Pancreas (tissue), 10 donors: ENCODE measurements at regions not wholly inside any gene's neighbourhood (a gene's known extent, or its start where the extent isn't known, plus 50 kb on each side); places are given as distances from the start of the nearest gene placed in this dataset.
"Not testable (repeated sequence)": the region's sequence is repeated elsewhere in the genome, so short reads cannot be mapped to it uniquely, and the experiment has no call there.

Experiments used
- ATAC-seq, 4 donors: fragments of 200-7000 bp; cut with Tn5 transposase; one replicate each; pipeline versions ENCODE4 v1.8.0 to v1.9.1; 2020; ENCODE audit warnings: mild to moderate bottlenecking in 4 of 4, moderate library complexity in 4 of 4
- DNase-seq, 6 donors: peaks; one replicate each; pipeline ENCODE4 v3.0.0-alpha.2; 2020
- FAIRE-seq: peaks from 2 replicates; lab custom pipeline; 2012; peaks lifted over from hg19 to GRCh38; lab: Jason Lieb, UNC
- H3K27ac ChIP-seq, 4 donors: fragments of 200-600 bp; sonication (generic); 1 replicate in 3 of 4; 2 replicates in 1 of 4; pipeline versions ENCODE4 v1.5.0 to v1.8.0; 2020
- H3K27me3 ChIP-seq, 4 donors: fragments of 200-600 bp; one replicate each; pipeline ENCODE4 v1.8.0; 2021
- H3K36me3 ChIP-seq, 3 donors: fragments of 200-600 bp; sonication (generic) in 1 of 3; one replicate each; pipeline versions ENCODE4 v1.5.0 to v1.8.0; 2020 to 2021
- H3K4me1 ChIP-seq, 3 donors: fragments of 200-600 bp; one replicate each; pipeline ENCODE4 v1.8.0; 2021
- H3K4me3 ChIP-seq, 4 donors: fragments of 200-600 bp; sonication (generic) in 2 of 4; one replicate each; pipeline versions ENCODE4 v1.5.0 to v1.8.0; 2020 to 2021
- H3K9me3 ChIP-seq, 4 donors: fragments of 200-600 bp; one replicate each; pipeline ENCODE4 v1.8.0; 2021
- CTCF ChIP-seq, 4 donors: fragments of 200-600 bp; sonication (generic) in 3 of 4; IDR thresholded peaks; one replicate each; pipeline versions ENCODE4 v1.5.0 to v1.8.0; 2021; ENCODE audit warnings: antibody characterized with exemption in 4 of 4
- WGBS, 2 donors: extraction: QIAGEN DNeasy Blood & Tissue Kit; methylation state at CpG; one replicate each; pipeline ENCODE4 v1.1.7; 2013; 5-methylcytosine and 5-hydroxymethylcytosine counted together
- intact Hi-C, 3 donors: fragments of 100-400 bp; cut with DNase I; formaldehyde crosslinking; loops; one replicate each; pipeline versions ENCODE4 v1.11.1 to v1.14.2; 2022
- donor health status: healthy with polysubstance abuse.
- donor health status: DM: no; HTN: no; CAD: no; lungs with moderate emphysema.
- donor health status: DM: no; HTN: no; CAD: no.
- donor health status: control.
- donor health status: control.
- donor health status: Bipolar disorder and iron deficiency.
- donor health status: DM: yes; HTN: yes; CAD: no.
- donor health status: DM: no; HTN: no; CAD: no.
- donor health status: DM: no; HTN: no; CAD: no.
- donor health status: DM: yes; HTN: yes; CAD: no.

GRCh38 chr1:59212706-59213105 is 84.2 kb upstream of the FGGY start:
- Histone ChIP-seq H3K36me3 (no peaks in the 10 kb centered on the region), H3K9me3 (no peaks in the 10 kb centered on the region), H3K27ac (no peak overlapping the region), H3K4me3 (no peak overlapping the region), H3K27me3 (no peaks in the 10 kb centered on the region), H3K4me1 (peaks cover 0 to 13% (median 9%) of the 10 kb centered on the region in 3 donors)
- TF ChIP-seq CTCF (IDR thresholded peaks at IDR 0.05) = no peak
- DNase-seq (no peak), ATAC-seq (no peak), FAIRE-seq (no peak)
- 70% methylated on average over 3 of the region's 3 CpGs for WGBS, 2 donors
- intact Hi-C loops = no loop called here

- WGBS, 2 donors = 41 to 44% methylated on average over 10 of the region's 10 CpGs
- H3K9me3 ChIP-seq = no peaks in the 10 kb centered on the region
- H3K4me3 ChIP-seq = no peak overlapping the region
- DNase-seq (peak in 5 of 6 donors; percentile 26 to 65 (median 45)), ATAC-seq (peak; percentile 89 to 93 (median 91)), FAIRE-seq (no peak)
- TF ChIP-seq CTCF (IDR thresholded peaks at IDR 0.05) = no peak
- peaks cover 0 to 13% (median 9%) of the 10 kb centered on the region in 3 donors for H3K4me1 ChIP-seq
- intact Hi-C loops = no loop called here
- no peaks in the 10 kb centered on the region for H3K36me3 ChIP-seq
- peak overlapping the region in 2 of 4 donors; percentile 58 to 67 for H3K27ac ChIP-seq
- no peaks in the 10 kb centered on the region for H3K27me3 ChIP-seq
These were observed 82.4 kb upstream of the FGGY start for GRCh38 chr1:59214248-59215208.

- intact Hi-C loops = no loop called here
- peaks cover 0 to 13% (median 9%) of the 10 kb centered on the region in 3 donors for H3K4me1 ChIP-seq
- WGBS, 2 donors = 97 to 98% methylated on average over 6 of the region's 6 CpGs
- no peak for TF ChIP-seq CTCF (IDR thresholded peaks at IDR 0.05)
- H3K27ac ChIP-seq = peak overlapping the region in 1 of 4 donors; percentile 67
- DNase-seq (no peak), FAIRE-seq (no peak), ATAC-seq (no peak)
- H3K36me3 ChIP-seq = no peaks in the 10 kb centered on the region
- H3K27me3 ChIP-seq = no peaks in the 10 kb centered on the region
- H3K4me3 ChIP-seq = no peak overlapping the region
- no peaks in the 10 kb centered on the region for H3K9me3 ChIP-seq
These were observed 81.1 kb upstream of the FGGY start for GRCh38 chr1:59215766-59216291.

- H3K36me3 ChIP-seq, H3K27me3 ChIP-seq, ATAC-seq, DNase-seq, H3K9me3 ChIP-seq, H3K27ac ChIP-seq, intact Hi-C loops, H3K4me3 ChIP-seq, FAIRE-seq: not testable (repeated sequence)
- peaks cover 0 to 13% (median 9%) of the 10 kb centered on the region in 3 donors for H3K4me1 ChIP-seq
- WGBS, 2 donors = 73 to 81% methylated on average over 2 of the region's 2 CpGs
These were observed 79.5 kb upstream of the FGGY start for GRCh38 chr1:59217439-59217838.

- Histone ChIP-seq H3K9me3 (no peaks in the 10 kb centered on the region), H3K27ac (no peak overlapping the region), H3K27me3 (no peaks in the 10 kb centered on the region), H3K4me3 (no peak overlapping the region), H3K4me1 (peaks cover 0 to 13% (median 9%) of the 10 kb centered on the region in 3 donors), H3K36me3 (no peaks in the 10 kb centered on the region)
- ATAC-seq (no peak), FAIRE-seq (no peak), DNase-seq (no peak)
- TF ChIP-seq CTCF (IDR thresholded peaks at IDR 0.05) = no peak
- WGBS, 2 donors = 74 to 92% methylated on average over 5 of the region's 5 CpGs
- intact Hi-C loops = no loop called here
These were observed 78.2 kb upstream of the FGGY start for GRCh38 chr1:59218521-59219236.
